H9 (cell line): ENCODE measurements at regions not wholly inside any gene's neighbourhood (a gene's known extent, or its start where the extent isn't known, plus 50 kb on each side); places are given as distances from the start of the nearest gene placed in this dataset.
A peak's percentile ranks its signal among the peaks of the same experiment; 100 is the strongest.

ENCODE experiments used
- DNase-seq: peaks from one replicate; pipeline ENCODE4 v3.0.0-alpha.2; 2017
- H2AFZ ChIP-seq: one replicate; pipeline ENCODE4 v1.6.1; 2013; ENCODE audit warnings: mild to moderate bottlenecking, low read length, control low read depth, moderate library complexity
- H2AK5ac ChIP-seq: 2 replicates; pipeline ENCODE4 v1.6.1; 2013; ENCODE audit warnings: low read length, control low read depth, mixed read lengths; ENCODE audit not compliant: insufficient read length
- H2BK120ac ChIP-seq: one replicate; pipeline ENCODE4 v1.6.1; 2013; ENCODE audit warnings: low read depth, mild to moderate bottlenecking, low read length, control low read depth, inconsistent platforms; ENCODE audit not compliant: poor library complexity, severe bottlenecking
- H2BK12ac ChIP-seq: 2 replicates; pipeline ENCODE4 v1.6.1; 2013; ENCODE audit warnings: low read length, control low read depth, mixed read lengths, low read depth; ENCODE audit not compliant: insufficient read length
- H2BK15ac ChIP-seq: 2 replicates; pipeline ENCODE4 v1.6.1; 2013; ENCODE audit warnings: low read depth, low read length, control low read depth
- H2BK20ac ChIP-seq: one replicate; pipeline ENCODE4 v1.6.1; 2013; ENCODE audit warnings: low read depth, mild to moderate bottlenecking, low read length, control low read depth, inconsistent platforms; ENCODE audit not compliant: poor library complexity, severe bottlenecking
- H2BK5ac ChIP-seq: 2 replicates; pipeline ENCODE4 v1.6.1; 2013; ENCODE audit warnings: low read length, control low read depth, mixed read lengths; ENCODE audit not compliant: insufficient read length
- H3K14ac ChIP-seq: 2 replicates; pipeline ENCODE4 v1.6.1; 2013; ENCODE audit warnings: low read length, control low read depth; ENCODE audit not compliant: insufficient read depth
- H3K18ac ChIP-seq: 2 replicates; pipeline ENCODE4 v1.6.1; 2013; ENCODE audit warnings: low read depth, mild to moderate bottlenecking, mixed read lengths, low read length, control low read depth; ENCODE audit not compliant: insufficient read length
- H3K23ac ChIP-seq: 2 replicates; pipeline ENCODE4 v1.6.1; 2013; ENCODE audit warnings: low read length, control low read depth, mixed read lengths, low read depth; ENCODE audit not compliant: insufficient read length
- H3K23me2 ChIP-seq: 2 replicates; pipeline ENCODE4 v1.6.1; 2013; ENCODE audit warnings: low read depth, mild to moderate bottlenecking, mixed read lengths, low read length, control low read depth; ENCODE audit not compliant: insufficient read length, poor library complexity, severe bottlenecking
- H3K27ac ChIP-seq: 2 replicates; pipeline ENCODE4 v1.5.1; 2013; ENCODE audit warnings: low read length, control low read depth, mixed read lengths, low read depth; ENCODE audit not compliant: insufficient read length
- H3K27me3 ChIP-seq: 2 replicates; pipeline ENCODE4 v1.6.1; 2013; ENCODE audit warnings: low read length, control low read depth, inconsistent platforms; ENCODE audit not compliant: insufficient read depth
- H3K4ac ChIP-seq: 2 replicates; pipeline ENCODE4 v1.6.1; 2013; ENCODE audit warnings: low read depth, mild to moderate bottlenecking, control low read depth, inconsistent platforms, low read length, moderate library complexity
- H3K4me1 ChIP-seq: 2 replicates; pipeline ENCODE4 v1.6.1; 2013; ENCODE audit warnings: low read length, control low read depth, inconsistent platforms; ENCODE audit not compliant: insufficient read depth
- H3K4me2 ChIP-seq: 2 replicates; pipeline ENCODE4 v1.6.1; 2013; ENCODE audit warnings: low read length, control low read depth, mixed read lengths; ENCODE audit not compliant: insufficient read length, insufficient read depth
- H3K56ac ChIP-seq: 2 replicates; pipeline ENCODE4 v1.6.1; 2013; ENCODE audit warnings: low read depth, mild to moderate bottlenecking, mixed read lengths, low read length, control low read depth; ENCODE audit not compliant: insufficient read length
- H3K79me1 ChIP-seq: 2 replicates; pipeline ENCODE4 v1.6.1; 2013; ENCODE audit warnings: low read depth, mild to moderate bottlenecking, moderate library complexity, low read length, control low read depth, inconsistent platforms; ENCODE audit not compliant: insufficient read depth, poor library complexity, severe bottlenecking
- H3K79me2 ChIP-seq: 2 replicates; pipeline ENCODE4 v1.6.1; 2013; ENCODE audit warnings: low read length, control low read depth, inconsistent platforms; ENCODE audit not compliant: insufficient read depth
- H3K9ac ChIP-seq: 2 replicates; pipeline ENCODE4 v1.6.1; 2013; ENCODE audit warnings: low read length, control low read depth, mixed read lengths; ENCODE audit not compliant: insufficient read length; ENCODE audit errors: extremely low read depth
- H3K9me3 ChIP-seq: one replicate; pipeline ENCODE4 v1.6.1; 2013; ENCODE audit warnings: low read depth, low read length, inconsistent platforms; ENCODE audit not compliant: control insufficient read depth
- H3T11ph ChIP-seq: one replicate; pipeline ENCODE4 v1.6.1; 2013; ENCODE audit warnings: mild to moderate bottlenecking, low read length, control low read depth, inconsistent platforms
- H4K20me1 ChIP-seq: one replicate; pipeline ENCODE4 v1.6.1; 2013; ENCODE audit not compliant: control insufficient read depth, insufficient read length, insufficient read depth
- H4K5ac ChIP-seq: 2 replicates; pipeline ENCODE4 v1.6.1; 2013; ENCODE audit warnings: low read depth, mild to moderate bottlenecking, mixed read lengths, low read length, control low read depth; ENCODE audit not compliant: insufficient read length
- H4K8ac ChIP-seq: replicated peaks from 2 replicates; pipeline ENCODE4 v1.6.1; 2013; ENCODE audit warnings: low read length, control low read depth, mixed read lengths, low read depth; ENCODE audit not compliant: insufficient read length
- H4K91ac ChIP-seq: 2 replicates; pipeline ENCODE4 v1.6.1; 2013; ENCODE audit warnings: low read depth, mild to moderate bottlenecking, moderate library complexity, mixed read lengths, low read length, control low read depth; ENCODE audit not compliant: insufficient read length
- H3K27ac Mint-ChIP-seq, 3 experiments: 2 replicates in 2 of 3; 3 replicates in 1 of 3; pipeline ENCODE4 v1.8.0; 2020 to 2021; ENCODE audit warnings: mixed read lengths in 3 of 3, mild to moderate bottlenecking in 1 of 3, moderate library complexity in 1 of 3
- H3K27me3 Mint-ChIP-seq: 2 replicates; pipeline ENCODE4 v1.8.0; 2021; ENCODE audit warnings: low read depth, mild to moderate bottlenecking, moderate library complexity, mixed read lengths
- H3K36me3 Mint-ChIP-seq, 3 experiments: 2 replicates in 2 of 3; 3 replicates in 1 of 3; pipeline ENCODE4 v1.8.0; 2020 to 2021; ENCODE audit warnings: low read depth in 3 of 3, mixed read lengths in 3 of 3; ENCODE audit not compliant: insufficient read depth in 1 of 3
- H3K4me1 Mint-ChIP-seq, 2 experiments: 2 replicates each; pipeline ENCODE4 v1.8.0; 2020; ENCODE audit warnings: mixed read lengths in 2 of 2
- H3K4me3 Mint-ChIP-seq, 2 experiments: 2 replicates in 1 of 2; 3 replicates in 1 of 2; pipeline ENCODE4 v1.8.0; 2020 to 2021; ENCODE audit warnings: mild to moderate bottlenecking in 2 of 2, mixed read lengths in 2 of 2, moderate library complexity in 1 of 2
- H3K9me3 Mint-ChIP-seq, 2 experiments: 2 replicates in 1 of 2; 3 replicates in 1 of 2; pipeline ENCODE4 v1.8.0; 2020; ENCODE audit warnings: mild to moderate bottlenecking in 2 of 2, mixed read lengths in 2 of 2, moderate library complexity in 1 of 2
- WGBS: extraction: QIAGEN DNeasy Blood & Tissue Kit; methylation state at CpG from one replicate; pipeline ENCODE4 v1.1.7; 2013; ENCODE audit warnings: missing lambda C conversion rate, low lambda C conversion rate, mixed read lengths; ENCODE audit not compliant: insufficient read length; ENCODE audit errors: extremely low coverage; 5-methylcytosine and 5-hydroxymethylcytosine counted together
- TF ChIP-seq, protein P1 (sequence below): fragments of 200-600 bp; sonication (generic); conservative IDR thresholded peaks from 3 replicates; pipeline ENCODE4 v1.8.0; 2021; ENCODE audit warnings: antibody characterized with exemption, mild to moderate bottlenecking

DNA sequence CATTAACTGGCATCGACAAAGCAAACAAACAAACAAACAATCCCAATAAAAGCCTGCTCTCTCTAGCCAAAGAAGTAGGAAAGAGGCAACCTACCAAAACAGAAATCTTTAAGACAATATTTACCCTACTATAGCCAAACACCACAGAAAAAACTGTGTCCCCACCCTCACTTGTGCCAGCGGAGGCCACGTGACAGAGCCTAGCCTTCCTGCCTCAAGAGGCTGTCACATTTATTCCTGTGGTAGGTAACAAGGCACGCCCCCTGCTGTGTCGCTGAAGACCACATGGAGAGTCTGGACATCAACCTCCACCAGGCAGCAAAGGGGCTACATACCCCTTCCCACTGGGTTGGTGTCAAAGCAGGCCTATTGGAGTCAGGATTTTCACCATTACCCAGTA lies 148.1 kb downstream of the LMNTD1 start:
- peaks cover 4 to 7% of the 10 kb centered on the region in 2 experiments for H3K4me1 Mint-ChIP-seq
- Histone ChIP-seq H3K23me2 (no peaks in the 10 kb centered on the region), H3K4me1 (no peaks in the 10 kb centered on the region), H3T11ph (no peak overlapping the region), H3K4ac (no peak overlapping the region), H3K79me1 (no peaks in the 10 kb centered on the region), H2AK5ac (no peak overlapping the region), H3K79me2 (no peaks in the 10 kb centered on the region), H3K27ac (no peak overlapping the region), H2BK15ac (0 out of 2 replicates have a peak overlapping the region, but pooled peaks have one; percentile 61), H4K91ac (no peak overlapping the region), H3K14ac (no peak overlapping the region), H3K27me3 (no peaks in the 10 kb centered on the region), H2BK20ac (no peak overlapping the region), H3K56ac (no peak overlapping the region), H4K20me1 (no peaks in the 10 kb centered on the region), H3K9me3 (no peaks in the 10 kb centered on the region), H2AFZ (no peak overlapping the region), H2BK120ac (no peak overlapping the region), H3K9ac (no peak overlapping the region), H4K5ac (no peak overlapping the region), H3K23ac (no peak overlapping the region), H2BK12ac (no peak overlapping the region), H2BK5ac (no peak overlapping the region), H3K4me2 (no peak overlapping the region), H4K8ac (no peak overlapping the region), H3K18ac (no peak overlapping the region)
- H3K27me3 Mint-ChIP-seq: no peaks in the 10 kb centered on the region; the same call in 1 of the 2 replicates
- TF ChIP-seq, protein P1, sequence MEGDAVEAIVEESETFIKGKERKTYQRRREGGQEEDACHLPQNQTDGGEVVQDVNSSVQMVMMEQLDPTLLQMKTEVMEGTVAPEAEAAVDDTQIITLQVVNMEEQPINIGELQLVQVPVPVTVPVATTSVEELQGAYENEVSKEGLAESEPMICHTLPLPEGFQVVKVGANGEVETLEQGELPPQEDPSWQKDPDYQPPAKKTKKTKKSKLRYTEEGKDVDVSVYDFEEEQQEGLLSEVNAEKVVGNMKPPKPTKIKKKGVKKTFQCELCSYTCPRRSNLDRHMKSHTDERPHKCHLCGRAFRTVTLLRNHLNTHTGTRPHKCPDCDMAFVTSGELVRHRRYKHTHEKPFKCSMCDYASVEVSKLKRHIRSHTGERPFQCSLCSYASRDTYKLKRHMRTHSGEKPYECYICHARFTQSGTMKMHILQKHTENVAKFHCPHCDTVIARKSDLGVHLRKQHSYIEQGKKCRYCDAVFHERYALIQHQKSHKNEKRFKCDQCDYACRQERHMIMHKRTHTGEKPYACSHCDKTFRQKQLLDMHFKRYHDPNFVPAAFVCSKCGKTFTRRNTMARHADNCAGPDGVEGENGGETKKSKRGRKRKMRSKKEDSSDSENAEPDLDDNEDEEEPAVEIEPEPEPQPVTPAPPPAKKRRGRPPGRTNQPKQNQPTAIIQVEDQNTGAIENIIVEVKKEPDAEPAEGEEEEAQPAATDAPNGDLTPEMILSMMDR: no peak
- no CpG with 5 or more reads among the region's 5 CpGs for WGBS
- no peak overlapping the region for H3K4me3 Mint-ChIP-seq
- no peak for DNase-seq
- peaks cover 1 to 9% (median 7%) of the 10 kb centered on the region in 3 experiments; a peak in 6 of 7 replicates for H3K36me3 Mint-ChIP-seq
- H3K27ac Mint-ChIP-seq: no peak overlapping the region; a peak in 1 of 7 replicates
- H3K9me3 Mint-ChIP-seq: peaks cover 13 to 20% of the 10 kb centered on the region in 2 experiments
